ENCODE measurements at regions not wholly inside any gene's neighbourhood (a gene's known extent, or its start where the extent isn't known, plus 50 kb on each side); places are given as distances from the start of the nearest gene placed in this dataset.

GRCh38 chr16:16945207-16945606, 525.6 kb downstream of the XYLT1 start:
- CTCF ChIA-PET, result no interaction called here
- H3K9me2 ChIP-seq (replicated peaks; ENCODE audit: low read length), result no peaks in the 10 kb centered on the region
- H3K9me3 ChIP-seq (ENCODE audit: low read length), result no peaks in the 10 kb centered on the region
- POLR2A ChIA-PET (ENCODE audit: unreplicated experiment), result no interaction called here
- no peak overlapping the region for H3K4me2 ChIP-seq (ENCODE audit: low read length)
- no peak overlapping the region for H3K27ac ChIP-seq (ENCODE audit: low read length)
- no peaks in the 10 kb centered on the region for H3K79me2 ChIP-seq (ENCODE audit: low read length)
- no TSS peak for BruUV-seq (replicated peaks)
- no peak for ATAC-seq
- H3K4me3 ChIP-seq (ENCODE audit: low read length), result no peak overlapping the region
- H3K27me3 ChIP-seq (ENCODE audit: low read length), result no peaks in the 10 kb centered on the region
- no peak overlapping the region for H2AFZ ChIP-seq (ENCODE audit: low read length)
- no peak for DNase-seq
- H4K20me1 ChIP-seq (ENCODE audit: low read length), result no peaks in the 10 kb centered on the region
- no peaks in the 10 kb centered on the region for H3K4me1 ChIP-seq (ENCODE audit: insufficient read depth, low read length)
- no peaks in the 10 kb centered on the region for H3F3A ChIP-seq (ENCODE audit: low read length, unreplicated experiment)
- no peak overlapping the region for H3K9ac ChIP-seq (ENCODE audit: low read length)
- intact Hi-C loops (cut with micrococcal nuclease), result no loop called here
- no peaks in the 10 kb centered on the region for H3K36me3 ChIP-seq (ENCODE audit: low read depth, low read length)
- TF ChIP-seq CTCF (conservative IDR thresholded peaks at IDR 0.05; ENCODE audit: low read depth, low read length) (no peak), EZH2 (IDR thresholded peaks at IDR 0.05; ENCODE audit: low read length, unreplicated experiment) (no peak), EZH2phosphoT487 (IDR thresholded peaks at IDR 0.05; ENCODE audit: borderline replicate concordance, low read length) (no peak)

- H3K4me3 ChIP-seq (ENCODE audit: low read length), result no peak overlapping the region
- DNase-seq, result no peak
- no peaks in the 10 kb centered on the region for H3K4me1 ChIP-seq (ENCODE audit: insufficient read depth, low read length)
- no peaks in the 10 kb centered on the region for H3K79me2 ChIP-seq (ENCODE audit: low read length)
- H3K4me2 ChIP-seq (ENCODE audit: low read length), result no peak overlapping the region
- POLR2A ChIA-PET (ENCODE audit: unreplicated experiment), result no interaction called here
- CTCF ChIA-PET, result no interaction called here
- H3K9me3 ChIP-seq (ENCODE audit: low read length), result no peaks in the 10 kb centered on the region
- H3F3A ChIP-seq (ENCODE audit: low read length, unreplicated experiment), result no peaks in the 10 kb centered on the region
- H3K9ac ChIP-seq (ENCODE audit: low read length), result no peak overlapping the region
- H3K27me3 ChIP-seq (ENCODE audit: low read length), result no peaks in the 10 kb centered on the region
- ATAC-seq, result no peak
- no TSS peak for BruUV-seq (replicated peaks)
- H4K20me1 ChIP-seq (ENCODE audit: low read length), result no peaks in the 10 kb centered on the region
- no peak overlapping the region for H3K27ac ChIP-seq (ENCODE audit: low read length)
- H2AFZ ChIP-seq (ENCODE audit: low read length), result no peak overlapping the region
- intact Hi-C loops (cut with micrococcal nuclease), result no loop called here
- no peak for TF ChIP-seq EZH2phosphoT487 (IDR thresholded peaks at IDR 0.05; ENCODE audit: borderline replicate concordance, low read length)
- TF ChIP-seq CTCF (conservative IDR thresholded peaks at IDR 0.05; ENCODE audit: low read depth, low read length), result no peak
- TF ChIP-seq EZH2 (IDR thresholded peaks at IDR 0.05; ENCODE audit: low read length, unreplicated experiment), result no peak
- no peaks in the 10 kb centered on the region for H3K9me2 ChIP-seq (replicated peaks; ENCODE audit: low read length)
- H3K36me3 ChIP-seq (ENCODE audit: low read depth, low read length), result no peaks in the 10 kb centered on the region
These were observed 514.4 kb downstream of the XYLT1 start for GRCh38 chr16:16956376-16956775.

GRCh38 chr16:16960785-16961184, 510.0 kb downstream of the XYLT1 start:
- Histone ChIP-seq H3K9ac (ENCODE audit: low read length) (no peak overlapping the region), H3K36me3 (ENCODE audit: low read depth, low read length) (no peaks in the 10 kb centered on the region), H3K4me1 (ENCODE audit: insufficient read depth, low read length) (no peaks in the 10 kb centered on the region), H3F3A (ENCODE audit: low read length, unreplicated experiment) (no peaks in the 10 kb centered on the region), H3K9me2 (replicated peaks; ENCODE audit: low read length) (no peaks in the 10 kb centered on the region), H3K27me3 (ENCODE audit: low read length) (no peaks in the 10 kb centered on the region), H2AFZ (ENCODE audit: low read length) (no peak overlapping the region), H3K4me2 (ENCODE audit: low read length) (no peak overlapping the region), H3K9me3 (ENCODE audit: low read length) (no peaks in the 10 kb centered on the region), H3K27ac (ENCODE audit: low read length) (no peak overlapping the region), H4K20me1 (ENCODE audit: low read length) (no peaks in the 10 kb centered on the region), H3K79me2 (ENCODE audit: low read length) (no peaks in the 10 kb centered on the region), H3K4me3 (ENCODE audit: low read length) (no peak overlapping the region)
- intact Hi-C loops (cut with micrococcal nuclease), result no loop called here
- ATAC-seq (no peak), DNase-seq (no peak)
- ChIA-PET POLR2A (ENCODE audit: unreplicated experiment) (no interaction called here), CTCF (no interaction called here)
- BruUV-seq (replicated peaks), result no TSS peak
- TF ChIP-seq EZH2phosphoT487 (IDR thresholded peaks at IDR 0.05; ENCODE audit: borderline replicate concordance, low read length) (no peak), CTCF (conservative IDR thresholded peaks at IDR 0.05; ENCODE audit: low read depth, low read length) (no peak), EZH2 (IDR thresholded peaks at IDR 0.05; ENCODE audit: low read length, unreplicated experiment) (no peak)
